NCI-H2029 treated with DMSO at 0.1 percent for 48 hours (cell line): ENCODE measurements at regions not wholly inside any gene's neighbourhood (a gene's known extent, or its start where the extent isn't known, plus 50 kb on each side); places are given as distances from the start of the nearest gene placed in this dataset.
"Not testable (repeated sequence)": the region's sequence is repeated elsewhere in the genome, so short reads cannot be mapped to it uniquely, and the experiment has no call there.

Experiments
- DNase-seq: peaks from one replicate; lab custom pipeline; 2025; lab: John Stamatoyannopoulos, UW

GRCh38 chr4:145295547-145295946, 115.2 kb upstream of the OTUD4 start:
- DNase-seq = no peak

DNA sequence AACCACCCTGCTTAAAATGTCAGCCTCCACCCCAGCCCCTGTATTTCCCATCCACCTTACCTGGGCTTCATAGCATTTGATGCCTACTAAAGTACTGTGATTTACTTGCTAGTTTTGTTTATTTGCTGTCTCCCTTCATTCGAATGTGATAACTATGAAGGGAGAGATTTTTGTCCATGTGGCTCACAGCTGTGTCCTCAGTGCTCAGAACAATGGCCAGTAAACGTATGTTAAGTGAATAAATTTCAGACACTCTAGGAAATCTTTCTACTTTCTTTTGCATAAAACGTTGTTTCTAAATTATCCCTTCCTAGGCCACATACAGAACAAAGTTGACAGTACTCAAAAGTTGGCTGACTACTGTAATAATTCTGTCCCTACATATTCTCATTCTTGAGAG, 114.7 kb upstream of the OTUD4 start:
- DNase-seq = no peak

DNA sequence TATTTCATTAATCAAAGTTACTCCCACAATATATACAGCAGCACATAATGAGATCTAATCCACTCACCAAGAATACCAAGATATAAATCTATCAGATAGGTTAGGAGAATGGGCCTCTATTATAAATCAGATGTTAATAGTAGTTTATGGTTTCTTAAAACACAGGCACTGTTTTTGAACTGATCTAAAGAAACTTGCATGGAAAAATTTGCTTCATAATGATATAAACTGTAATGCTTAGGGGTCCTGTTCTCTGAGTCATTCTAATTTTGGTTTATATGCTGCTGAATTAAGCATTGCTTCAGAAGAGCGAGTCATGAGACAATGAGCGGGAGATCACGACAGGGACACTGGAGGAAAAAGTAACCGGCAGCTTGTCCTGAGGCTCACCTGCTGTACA, 113.3 kb upstream of the OTUD4 start:
- DNase-seq = no peak

DNA sequence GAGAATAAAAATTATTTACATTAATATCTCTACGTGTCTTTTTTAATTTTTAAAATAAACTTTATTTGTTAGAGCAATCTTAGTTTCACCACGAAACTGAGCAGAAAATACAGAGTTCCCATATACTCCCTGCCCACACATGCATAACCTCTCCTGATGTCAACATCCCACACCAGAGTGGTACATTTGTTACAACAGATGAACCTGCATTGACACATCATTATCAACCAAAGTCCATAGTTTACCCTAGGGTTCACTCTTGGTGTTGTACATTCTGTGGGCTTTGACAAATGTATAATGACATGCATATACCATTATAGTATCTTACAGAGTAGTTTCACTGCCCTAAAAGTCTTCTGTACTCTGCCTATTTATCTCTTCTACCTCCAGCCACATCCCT, 110.6 kb upstream of the OTUD4 start:
- DNase-seq = no peak

DNA sequence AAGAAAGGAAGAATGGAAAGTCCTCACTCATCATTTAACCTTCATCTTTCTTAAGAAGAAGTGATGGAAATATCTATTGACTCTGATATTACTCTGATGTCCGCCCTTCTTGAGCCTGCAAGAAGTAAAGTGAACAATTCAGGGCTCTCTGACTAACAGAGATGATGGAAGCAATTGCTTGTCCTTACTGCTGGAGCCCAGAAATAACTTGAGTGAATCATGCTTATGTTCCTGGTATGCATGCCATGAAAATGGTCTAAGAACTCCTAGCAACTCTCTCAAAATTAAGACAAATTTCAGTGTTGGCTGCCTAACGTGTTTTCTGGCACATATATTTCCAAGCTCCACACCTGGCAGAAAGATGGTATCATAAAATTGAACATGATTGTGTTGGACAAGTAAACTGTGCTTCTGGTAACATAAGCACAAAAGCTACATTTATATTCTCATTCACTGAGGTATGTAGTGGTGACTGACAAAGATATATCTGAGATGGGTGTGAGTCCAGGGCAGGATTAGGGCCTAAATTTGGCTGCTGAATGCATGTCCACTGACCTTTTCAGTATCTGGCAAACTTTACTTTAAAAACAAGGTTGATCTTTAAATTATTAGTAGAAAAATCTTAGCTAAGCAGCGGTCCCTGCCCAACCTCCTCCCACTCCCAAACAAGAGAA, 109.2 kb upstream of the OTUD4 start:
- no peak for DNase-seq

- DNase-seq = no peak
Measured at GRCh38 chr4:145287351-145287750, 107.0 kb upstream of the OTUD4 start.

DNA sequence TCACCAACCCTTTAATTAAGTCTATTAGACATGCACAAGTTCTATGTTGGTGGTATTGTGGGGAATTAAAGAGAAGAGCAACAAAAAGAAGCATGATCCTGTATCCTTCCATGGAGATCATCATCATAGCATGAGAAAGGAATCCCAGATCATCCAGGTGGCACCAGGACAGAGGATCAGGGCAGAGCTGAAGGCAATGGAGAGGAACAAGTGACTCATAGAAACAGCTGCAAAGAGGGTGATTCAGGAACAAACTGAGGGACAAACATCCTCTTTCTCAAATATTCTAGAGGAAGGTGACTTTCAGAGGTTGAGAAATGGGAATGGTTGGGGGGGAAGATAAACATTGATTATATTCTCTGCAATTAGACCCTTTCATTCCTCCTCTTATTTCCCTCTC, 105.5 kb upstream of the OTUD4 start:
- no peak for DNase-seq

- no peak for DNase-seq
Measured at GRCh38 chr4:145283909-145284308, 103.5 kb upstream of the OTUD4 start.

GRCh38 chr4:145281951-145282350, 101.6 kb upstream of the OTUD4 start:
- DNase-seq = no peak

GRCh38 chr4:145281224-145281623, 100.8 kb upstream of the OTUD4 start:
- DNase-seq = no peak

GRCh38 chr4:145280541-145280940, 100.2 kb upstream of the OTUD4 start:
- DNase-seq = no peak

- no peak for DNase-seq
Measured at GRCh38 chr4:145279122-145279960, 99.0 kb upstream of the OTUD4 start.

- DNase-seq = no peak
Measured at GRCh38 chr4:145278341-145279121, 98.1 kb upstream of the OTUD4 start.

DNA sequence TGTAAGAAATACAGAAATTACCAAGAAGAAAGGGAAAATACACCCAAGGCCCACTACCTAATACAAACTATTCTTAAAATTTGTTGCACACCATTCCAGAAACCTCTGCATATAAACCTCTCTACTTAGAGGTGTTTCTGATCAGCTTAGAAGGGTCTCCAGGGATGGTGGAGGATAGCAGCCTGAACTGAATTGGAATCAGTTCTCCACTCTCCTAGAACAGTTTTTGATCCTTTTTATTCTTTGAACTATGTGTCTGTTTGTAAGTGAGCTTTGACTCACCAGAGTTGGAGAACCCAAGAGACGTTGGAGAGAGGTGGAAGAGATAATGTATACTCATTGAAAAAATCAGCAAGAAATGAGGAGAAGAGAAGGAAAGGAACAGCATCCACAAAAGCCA, 96.6 kb upstream of the OTUD4 start:
- no peak for DNase-seq

DNA sequence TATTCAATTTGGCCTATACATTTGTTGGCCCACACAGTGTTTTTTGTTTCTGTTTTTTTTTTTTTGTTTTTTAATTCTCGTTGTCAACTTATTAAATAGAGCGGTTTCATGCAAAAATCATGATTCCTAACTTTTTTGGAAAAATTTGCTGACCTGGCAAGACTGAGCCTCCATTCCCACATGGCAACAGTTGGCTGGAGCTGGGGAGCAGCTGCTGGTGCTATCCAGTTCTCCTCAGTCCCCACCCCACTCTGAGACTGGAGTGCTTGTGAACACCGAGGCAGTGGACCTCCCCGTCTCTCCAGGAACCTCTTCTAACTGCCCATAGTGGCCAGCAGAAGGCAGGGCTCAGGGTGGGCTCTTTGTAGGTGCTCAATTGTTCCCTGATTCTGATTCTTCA, 95.7 kb upstream of the OTUD4 start:
- DNase-seq = no peak

DNA sequence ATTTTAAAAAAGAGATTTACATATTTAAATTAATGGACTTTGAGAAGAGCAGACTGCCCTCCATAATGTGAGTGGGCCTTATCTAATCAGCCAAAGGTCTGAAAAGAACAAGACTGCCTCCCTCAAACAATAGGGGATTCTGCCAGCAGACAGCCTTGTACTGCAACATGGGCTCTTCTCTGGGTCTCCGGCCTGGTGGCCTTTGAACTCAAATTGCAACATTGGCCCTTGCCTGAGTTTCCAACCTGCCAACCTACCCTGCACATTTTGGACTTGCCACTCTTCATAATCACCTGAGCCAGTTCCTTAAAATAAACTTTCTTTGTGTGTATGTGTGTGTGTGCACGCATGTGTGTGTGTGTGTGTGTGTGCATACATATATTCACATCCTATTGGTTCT, 90.8 kb upstream of the OTUD4 start:
- no peak for DNase-seq

GRCh38 chr4:145266881-145267280, 86.5 kb upstream of the OTUD4 start:
- no peak for DNase-seq

GRCh38 chr4:145260091-145260490, 79.7 kb upstream of the OTUD4 start:
- no peak for DNase-seq

- not testable (repeated sequence) for DNase-seq
Measured at GRCh38 chr4:145255311-145255710, 74.9 kb upstream of the OTUD4 start.

DNA sequence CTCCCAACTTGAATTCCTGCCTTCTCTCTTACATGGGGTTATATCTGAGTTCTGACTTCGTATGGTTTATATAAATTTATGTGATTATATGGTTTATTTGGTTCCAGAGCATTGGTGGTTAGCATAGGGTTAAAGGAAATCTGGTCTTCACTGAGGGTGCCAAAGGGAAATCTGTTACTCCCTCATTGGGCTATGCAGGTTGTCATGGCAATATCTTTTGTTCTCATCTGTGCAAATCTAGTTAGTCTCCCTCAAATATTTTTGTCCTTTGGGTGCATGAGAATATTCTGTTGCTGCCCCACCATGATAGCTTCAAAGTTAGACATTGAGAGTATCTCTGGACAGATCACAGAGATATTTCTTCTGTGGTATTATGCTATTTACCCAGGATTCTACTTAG, 71.8 kb upstream of the OTUD4 start:
- DNase-seq = no peak

GRCh38 chr4:145251391-145251790, 71.0 kb upstream of the OTUD4 start:
- DNase-seq = no peak

DNA sequence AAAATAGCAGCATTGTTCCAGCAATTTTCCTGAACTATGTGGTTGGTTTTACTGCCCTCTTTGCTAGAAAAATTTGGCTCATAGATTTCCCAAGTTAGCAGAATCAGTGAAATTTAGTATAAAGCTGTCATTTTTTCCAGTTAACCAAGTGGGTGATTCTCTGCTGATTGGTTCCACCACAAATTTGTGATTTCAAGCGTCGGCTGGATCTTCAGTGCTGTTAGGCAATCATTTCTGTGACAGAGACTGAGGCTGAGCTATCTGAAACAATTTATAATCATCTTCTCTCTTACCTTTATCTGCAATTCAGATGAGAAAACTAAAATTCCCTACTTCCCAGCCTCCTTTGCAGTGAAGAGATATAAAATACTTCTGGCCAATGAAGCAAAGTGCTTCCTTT, 68.6 kb upstream of the OTUD4 start:
- DNase-seq = no peak

GRCh38 chr4:145248502-145248901, 68.1 kb upstream of the OTUD4 start:
- no peak for DNase-seq
